K562 (cell line): ENCODE measurements at regions not wholly inside any gene's neighbourhood (a gene's known extent, or its start where the extent isn't known, plus 50 kb on each side); places are given as distances from the start of the nearest gene placed in this dataset.

Source experiments
- ATAC-seq: fragments of 200-7000 bp; cut with Tn5 transposase; 3 replicates; pipeline ENCODE4 v1.9.1; 2020; ENCODE audit warnings: moderate library complexity
- BruUV-seq: library from RNA; stranded (reverse); fragments of 400-500 nt; replicated peaks from 2 replicates; lab custom pipeline; 2021; lab: Mats Ljungman, UMichigan
- CTCF ChIA-PET: fragments of 300-600 bp; formaldehyde crosslinking; extraction: SDS; loops from one replicate; lab custom pipeline; 2021; ENCODE audit warnings: low intra/inter-chr PET ratio; lab: Yijun Ruan, JAX
- POLR2A ChIA-PET: fragments of 300-600, 350-650 bp; sonication (Branson Sonifier 250); formaldehyde crosslinking; extraction: SDS; loops from one replicate; lab custom pipeline; 2021; ENCODE audit warnings: antibody characterized with exemption, inconsistent platforms; lab: Yijun Ruan, JAX
- DNase-seq, 4 experiments: peaks; one replicate each; pipeline versions ENCODE4 v3.0.0 to v3.0.0-alpha.2; 2011 to 2018; ENCODE audit warnings: low spot score in 3 of 4, mixed read lengths in 3 of 4; ENCODE audit errors: extremely low read depth in 1 of 4
- FAIRE-seq: peaks from 2 replicates; lab custom pipeline; 2011; peaks lifted over from hg19 to GRCh38; lab: Jason Lieb, UNC
- H2AFZ ChIP-seq: 2 replicates; pipeline ENCODE4 v1.6.0; 2011; ENCODE audit warnings: low read depth, low read length, control low read depth, inconsistent platforms
- H3K27ac ChIP-seq: fragments of 200-600 bp; 3 replicates; pipeline ENCODE4 v1.8.0; 2011; ENCODE audit warnings: low read depth, mild to moderate bottlenecking, control low read depth, inconsistent platforms, low read length, moderate library complexity, mixed read lengths; ENCODE audit errors: extremely low read depth
- H3K27me3 ChIP-seq, 2 experiments: fragments of 300-600 bp in 1 of 2; 2 replicates in 1 of 2; 3 replicates in 1 of 2; pipeline versions ENCODE4 v1.6.0 to v1.8.0; 2011; ENCODE audit warnings: inconsistent platforms in 2 of 2, low read length in 2 of 2, mild to moderate bottlenecking in 1 of 2, mixed read lengths in 1 of 2, moderate library complexity in 1 of 2; ENCODE audit not compliant: control insufficient read depth in 2 of 2, insufficient read depth in 2 of 2
- H3K36me3 ChIP-seq: fragments of 300-600 bp; 3 replicates; pipeline ENCODE4 v1.8.0; 2011; ENCODE audit warnings: mild to moderate bottlenecking, low read length, inconsistent platforms; ENCODE audit not compliant: control insufficient read depth, insufficient read depth
- H3K4me1 ChIP-seq, 2 experiments: fragments of 200-600 bp in 1 of 2; replicated peaks in 1 of 2; 2 replicates in 1 of 2; 3 replicates in 1 of 2; pipeline versions ENCODE4 v1.5.1 to v1.8.0; 2011; ENCODE audit warnings: inconsistent platforms in 2 of 2, low read length in 2 of 2, mild to moderate bottlenecking in 1 of 2, mixed read lengths in 1 of 2, moderate library complexity in 1 of 2; ENCODE audit not compliant: control insufficient read depth in 2 of 2, insufficient read depth in 2 of 2
- H3K4me2 ChIP-seq: 2 replicates; pipeline ENCODE4 v1.6.1; 2011; ENCODE audit warnings: low read length, control low read depth, inconsistent platforms, mixed read lengths; ENCODE audit not compliant: insufficient read depth
- H3K4me3 ChIP-seq: fragments of 200-600 bp; sonication (generic), shearing (Covaris generic); 2 replicates; pipeline ENCODE4 v1.5.1; 2016; ENCODE audit warnings: control low read depth, inconsistent platforms
- H3K79me2 ChIP-seq: fragments of 200-600 bp; 3 replicates; pipeline ENCODE4 v1.8.0; 2011; ENCODE audit warnings: low read length, inconsistent platforms; ENCODE audit not compliant: control insufficient read depth, insufficient read depth
- H3K9ac ChIP-seq, 2 experiments: 2 replicates each; pipeline versions ENCODE4 v1.6.0 to v1.6.1; 2011; ENCODE audit warnings: low read depth in 2 of 2, low read length in 2 of 2, control low read depth in 1 of 2, inconsistent platforms in 1 of 2, mild to moderate bottlenecking in 1 of 2, mixed read lengths in 1 of 2; ENCODE audit not compliant: insufficient read depth in 1 of 2
- H3K9me1 ChIP-seq: one replicate; pipeline ENCODE4 v1.6.0; 2011; ENCODE audit warnings: inconsistent platforms, mild to moderate bottlenecking, low read length, moderate library complexity; ENCODE audit not compliant: control insufficient read depth, insufficient read depth
- H3K9me3 ChIP-seq: replicated peaks from 2 replicates; pipeline ENCODE4 v1.5.1; 2011; ENCODE audit warnings: low read depth, low read length, inconsistent platforms; ENCODE audit not compliant: control insufficient read depth, insufficient read depth
- H4K20me1 ChIP-seq: replicated peaks from 2 replicates; pipeline ENCODE4 v1.6.1; 2011; ENCODE audit warnings: low read length, inconsistent platforms, mixed read lengths; ENCODE audit not compliant: control insufficient read depth, insufficient read depth
- HEY1 ChIP-seq: fragments of 250-450 bp; sonication (Bioruptor Pico); IDR thresholded peaks from 2 replicates; pipeline ENCODE4 v1.5.0; 2020; ENCODE audit warnings: mild to moderate bottlenecking, moderate library complexity, borderline replicate concordance
- JUND ChIP-seq, 2 experiments: IDR thresholded peaks; 2 replicates in 1 of 2; 3 replicates in 1 of 2; pipeline ENCODE4 v1.6.1; 2011; ENCODE audit warnings: borderline replicate concordance in 2 of 2, low read depth in 2 of 2, low read length in 2 of 2, improper control_type of control experiment in 1 of 2, missing biosample characterization in 1 of 2, missing genetic modification characterization in 1 of 2, missing genetic modification reagents in 1 of 2
- PHF20 ChIP-seq: fragments of 450-650 bp; IDR thresholded peaks from 2 replicates; pipeline ENCODE4 v1.6.1; 2018; ENCODE audit not compliant: partially characterized antibody
- POLR3A ChIP-seq: IDR thresholded peaks from 2 replicates; pipeline ENCODE4 v1.6.1; 2011; ENCODE audit warnings: borderline replicate concordance, mild to moderate bottlenecking, moderate library complexity; ENCODE audit not compliant: insufficient read length, insufficient read depth; ENCODE audit errors: extremely low read depth
- RCOR1 ChIP-seq, 2 experiments: IDR thresholded peaks; 2 replicates each; pipeline ENCODE4 v1.6.1; 2012; ENCODE audit warnings: low read depth in 2 of 2, low read length in 2 of 2, borderline replicate concordance in 1 of 2, improper control_type of control experiment in 1 of 2
- TAF1 ChIP-seq: IDR thresholded peaks from 2 replicates; pipeline ENCODE4 v1.6.1; 2011; ENCODE audit warnings: mild to moderate bottlenecking, low read length, moderate library complexity; ENCODE audit not compliant: insufficient read depth, control insufficient read depth, severe bottlenecking; ENCODE audit errors: extremely low read depth
- ZNF280A ChIP-seq: fragments of 450-650 bp; IDR thresholded peaks from 2 replicates; pipeline ENCODE4 v1.6.1; 2018; ENCODE audit warnings: mild to moderate bottlenecking, low read depth; ENCODE audit not compliant: partially characterized antibody
- ZNF655 ChIP-seq: fragments of 250-450 bp; sonication (Bioruptor Pico); IDR thresholded peaks from 2 replicates; pipeline ENCODE4 v1.5.0; 2021
- ZNF668 ChIP-seq: fragments of 250-450 bp; sonication (Bioruptor Pico); IDR thresholded peaks from 2 replicates; pipeline ENCODE4 v1.8.0; 2022; ENCODE audit warnings: mild to moderate bottlenecking, inconsistent platforms
- WGBS: fragments of 100-300 bp; shearing (Covaris generic); methylation state at CpG from one replicate; pipeline ENCODE4 v1.1.6; 2016; ENCODE audit warnings: low coverage, mixed read lengths; ENCODE audit not compliant: insufficient coverage; ENCODE audit errors: missing lambda C conversion rate; 5-methylcytosine and 5-hydroxymethylcytosine counted together
- in situ Hi-C: fragments of 300-500 bp; cut with MboI; formaldehyde crosslinking; loops from 4 replicates; pipeline ENCODE4 v1.15.0; 2018; ENCODE audit warnings: inconsistent platforms, mixed read lengths
- intact Hi-C: fragments of 100-400 bp; cut with micrococcal nuclease; formaldehyde crosslinking; loops from 2 replicates; pipeline ENCODE4 v1.14.2; 2022
- TF ChIP-seq, protein P1 (sequence below): fragments of 450-650 bp; formaldehyde crosslinking; IDR thresholded peaks from 2 replicates; pipeline ENCODE4 v1.4.0; 2022; ENCODE audit warnings: mild to moderate bottlenecking, moderate library complexity

- no peak overlapping the region for H3K9ac ChIP-seq
- WGBS: 2% methylated on average over 5 of the region's 5 CpGs
- H3K79me2 ChIP-seq: no peaks in the 10 kb centered on the region
- FAIRE-seq (no peak), ATAC-seq (no peak), DNase-seq (no peak)
- CTCF ChIA-PET: no interaction called here
- no peak overlapping the region for H3K4me3 ChIP-seq
- no peak overlapping the region for H3K4me2 ChIP-seq
- POLR2A ChIA-PET: no interaction called here
- H3K27ac ChIP-seq: no peak overlapping the region
- H2AFZ ChIP-seq: no peak overlapping the region
- H3K27me3 ChIP-seq: peaks cover 0 to 8% of the 10 kb centered on the region in 2 experiments; a peak in 2 of 5 replicates
- H3K9me1 ChIP-seq: no peaks in the 10 kb centered on the region
- no peaks in the 10 kb centered on the region for H3K36me3 ChIP-seq
- no TSS peak for BruUV-seq
- no peak for TF ChIP-seq JUND (IDR thresholded peaks at IDR 0.05; ENCODE audit: borderline replicate concordance, low read depth, low read length)
- TF ChIP-seq JUND (tag; IDR thresholded peaks at IDR 0.05; ENCODE audit: borderline replicate concordance, low read depth, low read length): no peak
- TF ChIP-seq POLR3A: no peak
- TF ChIP-seq PHF20: no peak
- TF ChIP-seq ZNF655: no peak
- TF ChIP-seq ZNF280A: no peak
- no peak for TF ChIP-seq RCOR1 (IDR thresholded peaks at IDR 0.05; ENCODE audit: borderline replicate concordance in 1 of 2, low read depth in 2 of 2, low read length in 2 of 2)
- TF ChIP-seq, protein P1, sequence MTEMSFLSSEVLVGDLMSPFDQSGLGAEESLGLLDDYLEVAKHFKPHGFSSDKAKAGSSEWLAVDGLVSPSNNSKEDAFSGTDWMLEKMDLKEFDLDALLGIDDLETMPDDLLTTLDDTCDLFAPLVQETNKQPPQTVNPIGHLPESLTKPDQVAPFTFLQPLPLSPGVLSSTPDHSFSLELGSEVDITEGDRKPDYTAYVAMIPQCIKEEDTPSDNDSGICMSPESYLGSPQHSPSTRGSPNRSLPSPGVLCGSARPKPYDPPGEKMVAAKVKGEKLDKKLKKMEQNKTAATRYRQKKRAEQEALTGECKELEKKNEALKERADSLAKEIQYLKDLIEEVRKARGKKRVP (CRISPR knock-in tag): no peak
- TF ChIP-seq HEY1 (CRISPR knock-in tag): no peak
- no peak for TF ChIP-seq ZNF668 (CRISPR knock-in tag)
- TF ChIP-seq TAF1: no peak
- H4K20me1 ChIP-seq: no peaks in the 10 kb centered on the region
- intact Hi-C loops: no loop called here
- in situ Hi-C loops: no loop called here
- no peaks in the 10 kb centered on the region for H3K9me3 ChIP-seq
- H3K4me1 ChIP-seq: no peaks in the 10 kb centered on the region
Observed at GRCh38 chr19:31980796-31981195, 364.6 kb upstream of the ZNF507 start.
